Hippocampal formation (tissue), 2 donors: ENCODE measurements at regions not wholly inside any gene's neighbourhood (a gene's known extent, or its start where the extent isn't known, plus 50 kb on each side); places are given as distances from the start of the nearest gene placed in this dataset.

Experiments used
- DNase-seq, 2 donors: peaks; one replicate each; lab custom pipeline; 2025; lab: John Stamatoyannopoulos, UW

DNA sequence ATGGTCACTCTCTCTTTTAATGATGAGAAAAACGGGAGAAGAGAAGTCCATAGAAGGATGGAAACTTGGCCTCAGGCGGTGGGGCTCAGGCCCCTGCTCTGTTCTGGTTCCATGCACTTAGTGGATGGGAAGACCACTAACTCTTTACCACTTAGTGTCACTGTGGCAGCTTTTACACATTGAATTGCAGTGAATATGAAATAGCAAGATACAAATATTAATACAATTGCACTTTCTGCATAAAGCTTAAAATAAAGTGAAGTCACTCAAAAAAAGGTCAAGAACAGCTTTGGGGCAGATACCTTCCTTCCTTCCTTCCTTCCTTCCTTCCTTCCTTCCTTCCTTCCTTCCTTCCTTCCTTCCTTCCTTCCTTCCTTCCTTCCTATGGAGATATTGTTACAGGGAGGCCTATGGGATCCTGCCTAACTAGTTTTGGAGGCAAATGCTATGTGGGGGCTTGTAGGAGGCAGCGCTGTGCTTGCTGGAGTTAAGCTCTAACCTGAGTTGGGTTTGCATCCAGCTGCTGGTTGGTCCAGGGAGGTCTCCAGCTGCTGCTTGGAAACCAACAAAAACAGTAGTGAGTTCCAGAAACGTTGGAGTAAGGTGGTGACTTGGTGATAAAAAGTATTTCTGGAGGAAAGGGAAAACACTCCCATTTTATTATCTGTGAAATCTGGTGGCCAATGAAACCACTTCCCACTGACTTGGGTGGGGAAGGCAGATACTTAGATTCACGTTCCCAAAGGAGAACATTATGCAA is 62.3 kb upstream of the NKX2-2 start:
- DNase-seq, result no peak

DNA sequence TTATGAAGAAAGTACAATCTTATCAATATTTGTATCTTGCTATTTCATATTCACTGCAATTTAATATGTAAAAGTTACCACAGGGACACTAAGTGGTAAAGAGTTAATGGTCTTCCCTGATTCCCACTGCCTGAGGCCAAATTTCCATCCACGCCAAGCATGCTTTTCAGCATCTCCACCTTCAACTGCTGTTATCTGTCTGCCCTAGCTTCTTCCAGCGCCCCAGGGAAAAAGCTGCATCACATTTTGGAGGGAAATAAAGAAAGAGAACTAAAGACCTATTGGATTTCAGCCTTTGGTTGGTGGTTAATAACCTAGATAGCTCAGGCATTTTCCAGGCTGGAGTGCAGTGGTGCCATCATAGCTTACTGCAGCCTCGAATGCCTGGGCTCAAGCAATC is 61.3 kb upstream of the NKX2-2 start:
- no peak for DNase-seq

GRCh38 chr20:21574443-21574842 is 60.6 kb upstream of the NKX2-2 start:
- no peak for DNase-seq

- no peak for DNase-seq
Measured at GRCh38 chr20:21573259-21573658, 59.4 kb upstream of the NKX2-2 start.

- DNase-seq, result peak in 1 of 2 donors; percentile 6
Measured at GRCh38 chr20:21571841-21572690, 58.2 kb upstream of the NKX2-2 start.

- DNase-seq, result no peak
Measured at GRCh38 chr20:21570285-21570992, 56.6 kb upstream of the NKX2-2 start.

DNA sequence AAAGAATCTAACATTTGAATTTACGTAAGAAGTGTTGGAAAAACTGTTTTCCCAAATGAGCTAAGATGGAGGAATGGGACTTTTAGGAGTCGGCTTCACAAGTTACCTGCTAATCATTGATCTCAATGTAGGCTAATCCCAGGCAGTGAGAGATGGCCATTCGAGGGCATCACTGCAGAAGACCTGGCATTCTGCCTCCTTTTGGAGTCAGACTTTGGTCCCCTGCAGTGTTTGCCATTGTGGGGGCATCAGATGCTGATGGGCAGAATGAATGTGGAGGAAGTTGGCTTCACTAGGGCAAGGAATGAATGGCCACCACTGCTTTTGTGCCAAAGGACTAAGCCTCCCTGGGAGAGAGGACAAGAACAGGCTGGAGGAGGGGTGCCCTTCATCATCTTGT is 55.7 kb upstream of the NKX2-2 start:
- peak in 1 of 2 donors; percentile 7 for DNase-seq

DNA sequence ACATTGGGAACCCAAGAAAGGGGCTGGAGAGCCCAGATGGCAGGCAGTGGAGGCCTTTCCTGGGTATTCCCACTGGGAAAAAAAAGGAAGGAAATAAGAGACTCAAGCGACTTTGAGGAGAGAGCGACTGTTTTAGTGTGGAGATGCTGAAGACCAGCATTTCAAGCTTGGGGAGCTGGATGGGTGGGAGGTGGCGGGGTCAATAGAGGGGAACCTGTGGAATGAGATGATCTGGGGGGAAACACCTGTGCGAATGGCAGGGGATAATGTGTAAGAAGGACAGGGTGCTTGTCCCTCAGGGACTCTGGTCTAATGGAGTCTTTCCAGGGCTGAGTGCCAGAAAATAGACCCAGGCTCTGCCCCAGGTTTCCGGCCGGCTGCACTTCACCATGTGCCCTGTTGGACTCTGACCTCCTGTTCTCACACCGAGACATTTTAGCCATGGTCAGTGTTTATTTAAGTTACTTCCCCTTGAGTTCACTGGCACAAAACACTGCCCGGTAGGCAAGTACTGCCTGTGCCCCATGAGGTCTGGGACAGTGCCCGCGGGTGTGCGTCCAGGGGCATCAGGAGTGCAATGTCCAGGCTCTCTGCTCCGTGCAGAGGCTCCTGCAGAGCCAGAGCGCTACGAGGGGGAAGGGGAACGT is 50.4 kb upstream of the NKX2-2 start:
- DNase-seq, result peak in 1 of 2 donors; percentile 37
